ENCODE measurements at regions not wholly inside any gene's neighbourhood (a gene's known extent, or its start where the extent isn't known, plus 50 kb on each side); places are given as distances from the start of the nearest gene placed in this dataset.

- no peak for DNase-seq (ENCODE audit: low read depth, low spot score)
- H3K9me3 ChIP-seq (ENCODE audit: control insufficient read depth in 1 of 2, insufficient read depth in 1 of 2, low read depth in 1 of 2, low read length in 2 of 2) = no peaks in the 10 kb centered on the region
- H3K4me1 ChIP-seq (ENCODE audit: control insufficient read depth in 1 of 2, insufficient read depth in 2 of 2, low read length in 2 of 2) = no peaks in the 10 kb centered on the region
- intact Hi-C loops (cut with micrococcal nuclease) = no loop called here
- no peak for ATAC-seq
- H3K9ac ChIP-seq (ENCODE audit: low read length) = no peak overlapping the region
- no peaks in the 10 kb centered on the region for H3K79me2 ChIP-seq (ENCODE audit: insufficient read depth, low read length)
- ChIA-PET RAD21 (ENCODE audit: low non-redundant PET in 1 of 2, low total read pairs in 2 of 2, uncharacterized antibody in 2 of 2, unreplicated experiment in 2 of 2) (no interaction called here), POLR2A (no interaction called here), CTCF (interaction anchor here (1.3 kb wide), 1 partner anchor 20 kb away, joined by 4 read pairs; no protein-coding TSS in a partner anchor)
- H3K27ac ChIP-seq (ENCODE audit: low read depth, low read length) = no peak overlapping the region
- no peaks in the 10 kb centered on the region for H4K20me1 ChIP-seq (ENCODE audit: insufficient read depth)
- TF ChIP-seq RAD21 (IDR thresholded peaks at IDR 0.05; ENCODE audit: low read depth) (no peak), POLR2AphosphoS5 (IDR thresholded peaks at IDR 0.05; ENCODE audit: low read depth, low read length) (no peak), YY1 (IDR thresholded peaks at IDR 0.05; ENCODE audit: extremely low read depth, insufficient replicate concordance, low read depth, low read length) (no peak), FOSL1 (IDR thresholded peaks at IDR 0.05; ENCODE audit: low read depth) (no peak)
- H3K4me2 ChIP-seq (ENCODE audit: low read length) = no peak overlapping the region
- H3K4me3 ChIP-seq (replicated peaks in 1 of 2; ENCODE audit: low read depth in 1 of 2, low read length in 2 of 2) = no peak overlapping the region
- H3K36me3 ChIP-seq (ENCODE audit: control insufficient read depth in 1 of 2, insufficient read depth in 2 of 2, low read length in 2 of 2) = no peaks in the 10 kb centered on the region
- peaks cover 25% of the 10 kb centered on the region for H3K27me3 ChIP-seq (ENCODE audit: insufficient read depth, low read length)
- H3K9me2 ChIP-seq (ENCODE audit: insufficient read depth) = no peaks in the 10 kb centered on the region
- no peak overlapping the region for H2AFZ ChIP-seq (ENCODE audit: low read depth, low read length, poor library complexity, severe bottlenecking)
- BruUV-seq (replicated peaks) = no TSS peak
Measured at GRCh38 chr14:22079766-22080165, 406.1 kb upstream of the OR4E1 start.

GRCh38 chr14:22073801-22074200 is 400.2 kb upstream of the OR4E1 start:
- Histone ChIP-seq H3K27me3 (ENCODE audit: insufficient read depth, low read length) (peaks cover 41% of the 10 kb centered on the region), H3K9me3 (ENCODE audit: control insufficient read depth in 1 of 2, insufficient read depth in 1 of 2, low read depth in 1 of 2, low read length in 2 of 2) (no peaks in the 10 kb centered on the region), H3K4me2 (ENCODE audit: low read length) (no peak overlapping the region), H3K9me2 (ENCODE audit: insufficient read depth) (no peaks in the 10 kb centered on the region), H3K9ac (ENCODE audit: low read length) (no peak overlapping the region), H3K36me3 (ENCODE audit: control insufficient read depth in 1 of 2, insufficient read depth in 2 of 2, low read length in 2 of 2) (no peaks in the 10 kb centered on the region), H3K79me2 (ENCODE audit: insufficient read depth, low read length) (no peaks in the 10 kb centered on the region), H3K27ac (ENCODE audit: low read depth, low read length) (no peak overlapping the region), H3K4me3 (replicated peaks in 1 of 2; ENCODE audit: low read depth in 1 of 2, low read length in 2 of 2) (no peak overlapping the region), H4K20me1 (ENCODE audit: insufficient read depth) (no peaks in the 10 kb centered on the region), H2AFZ (ENCODE audit: low read depth, low read length, poor library complexity, severe bottlenecking) (no peak overlapping the region), H3K4me1 (ENCODE audit: control insufficient read depth in 1 of 2, insufficient read depth in 2 of 2, low read length in 2 of 2) (no peaks in the 10 kb centered on the region)
- ChIA-PET RAD21 (ENCODE audit: low non-redundant PET in 1 of 2, low total read pairs in 2 of 2, uncharacterized antibody in 2 of 2, unreplicated experiment in 2 of 2) (no interaction called here), POLR2A (no interaction called here), CTCF (no interaction called here)
- BruUV-seq (replicated peaks) = no TSS peak
- intact Hi-C loops (cut with micrococcal nuclease) = no loop called here
- DNase-seq (ENCODE audit: low read depth, low spot score) (no peak), ATAC-seq (no peak)
- TF ChIP-seq, protein P1, sequence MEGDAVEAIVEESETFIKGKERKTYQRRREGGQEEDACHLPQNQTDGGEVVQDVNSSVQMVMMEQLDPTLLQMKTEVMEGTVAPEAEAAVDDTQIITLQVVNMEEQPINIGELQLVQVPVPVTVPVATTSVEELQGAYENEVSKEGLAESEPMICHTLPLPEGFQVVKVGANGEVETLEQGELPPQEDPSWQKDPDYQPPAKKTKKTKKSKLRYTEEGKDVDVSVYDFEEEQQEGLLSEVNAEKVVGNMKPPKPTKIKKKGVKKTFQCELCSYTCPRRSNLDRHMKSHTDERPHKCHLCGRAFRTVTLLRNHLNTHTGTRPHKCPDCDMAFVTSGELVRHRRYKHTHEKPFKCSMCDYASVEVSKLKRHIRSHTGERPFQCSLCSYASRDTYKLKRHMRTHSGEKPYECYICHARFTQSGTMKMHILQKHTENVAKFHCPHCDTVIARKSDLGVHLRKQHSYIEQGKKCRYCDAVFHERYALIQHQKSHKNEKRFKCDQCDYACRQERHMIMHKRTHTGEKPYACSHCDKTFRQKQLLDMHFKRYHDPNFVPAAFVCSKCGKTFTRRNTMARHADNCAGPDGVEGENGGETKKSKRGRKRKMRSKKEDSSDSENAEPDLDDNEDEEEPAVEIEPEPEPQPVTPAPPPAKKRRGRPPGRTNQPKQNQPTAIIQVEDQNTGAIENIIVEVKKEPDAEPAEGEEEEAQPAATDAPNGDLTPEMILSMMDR (IDR thresholded peaks at IDR 0.05 in 2 of 3, conservative IDR thresholded peaks at IDR 0.05 in 1 of 3; ENCODE audit: borderline replicate concordance in 1 of 3, insufficient read depth in 1 of 3, low read depth in 2 of 3, low read length in 2 of 3) = no peak
- TF ChIP-seq REST (IDR thresholded peaks at IDR 0.05; ENCODE audit: low read depth) = no peak
- TF ChIP-seq CEBPB (IDR thresholded peaks at IDR 0.05; ENCODE audit: low read depth) = no peak
- no peak for TF ChIP-seq FOSL1 (IDR thresholded peaks at IDR 0.05; ENCODE audit: low read depth)
- no peak for TF ChIP-seq ZNF274 (IDR thresholded peaks at IDR 0.05; ENCODE audit: low read depth, low read length)
- no peak for TF ChIP-seq EZH2phosphoT487 (IDR thresholded peaks at IDR 0.05; ENCODE audit: borderline replicate concordance)
- TF ChIP-seq, protein P2, sequence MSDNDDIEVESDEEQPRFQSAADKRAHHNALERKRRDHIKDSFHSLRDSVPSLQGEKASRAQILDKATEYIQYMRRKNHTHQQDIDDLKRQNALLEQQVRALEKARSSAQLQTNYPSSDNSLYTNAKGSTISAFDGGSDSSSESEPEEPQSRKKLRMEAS (IDR thresholded peaks at IDR 0.05) = no peak
- no peak for TF ChIP-seq JUND (IDR thresholded peaks at IDR 0.05)
- TF ChIP-seq RAD21 (IDR thresholded peaks at IDR 0.05; ENCODE audit: low read depth) = no peak
- TF ChIP-seq YY1 (IDR thresholded peaks at IDR 0.05; ENCODE audit: extremely low read depth, insufficient replicate concordance, low read depth, low read length) = no peak
- no peak for TF ChIP-seq SIN3A (IDR thresholded peaks at IDR 0.05; ENCODE audit: low read depth)
- no peak for TF ChIP-seq TCF7L2 (IDR thresholded peaks at IDR 0.05; ENCODE audit: borderline replicate concordance, extremely low read depth, insufficient read depth, insufficient read length)
- no peak for TF ChIP-seq EZH2 (IDR thresholded peaks at IDR 0.05)
